ENCODE measurements at regions not wholly inside any gene's neighbourhood (a gene's known extent, or its start where the extent isn't known, plus 50 kb on each side); places are given as distances from the start of the nearest gene placed in this dataset.
"Not testable (repeated sequence)": the region's sequence is repeated elsewhere in the genome, so short reads cannot be mapped to it uniquely, and the experiment has no call there.

DNA sequence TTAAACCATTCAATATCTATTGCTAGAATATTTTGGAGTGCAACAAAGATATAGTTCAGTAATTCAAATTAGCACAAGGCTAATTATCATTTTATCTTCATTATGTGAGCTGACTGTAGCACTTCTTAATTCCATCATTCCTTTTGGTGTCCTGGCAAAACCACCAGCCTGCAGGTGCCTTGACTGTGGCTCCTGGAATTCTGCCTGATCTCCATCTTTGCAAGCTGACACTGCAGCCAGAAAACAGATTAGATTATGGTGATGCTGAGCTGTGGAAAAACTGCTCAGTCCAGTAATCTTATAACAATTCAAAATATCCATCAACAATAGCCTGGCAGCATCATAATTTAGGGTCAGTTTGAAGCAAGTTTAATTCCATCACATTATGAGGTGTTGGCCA is 919.5 kb downstream of the DTWD2 start:
- H3K36me3 ChIP-seq (ENCODE audit: control insufficient read depth, insufficient read depth, low read length) = no peaks in the 10 kb centered on the region
- TF ChIP-seq CTCF (IDR thresholded peaks at IDR 0.05; ENCODE audit: insufficient read depth, low read length, poor library complexity, severe bottlenecking) = no peak
- no peak for DNase-seq (ENCODE audit: low read depth)
- H3K4me3 ChIP-seq (ENCODE audit: low read depth, low read length) = no peak overlapping the region
- no peaks in the 10 kb centered on the region for H3K27me3 ChIP-seq (ENCODE audit: control insufficient read depth, insufficient read depth, low read length)

GRCh38 chr5:118063836-118064235 is 924.5 kb downstream of the DTWD2 start:
- H3K27me3 ChIP-seq (ENCODE audit: control insufficient read depth, insufficient read depth, low read length); H3K4me3 ChIP-seq (ENCODE audit: low read depth, low read length); H3K36me3 ChIP-seq (ENCODE audit: control insufficient read depth, insufficient read depth, low read length); DNase-seq (ENCODE audit: low read depth): not testable (repeated sequence)

- H3K36me3 ChIP-seq (ENCODE audit: control insufficient read depth, insufficient read depth, low read length) = no peaks in the 10 kb centered on the region
- peak; percentile 20 for TF ChIP-seq CTCF (IDR thresholded peaks at IDR 0.05; ENCODE audit: insufficient read depth, low read length, poor library complexity, severe bottlenecking)
- H3K4me3 ChIP-seq (ENCODE audit: low read depth, low read length) = no peak overlapping the region
- H3K27me3 ChIP-seq (ENCODE audit: control insufficient read depth, insufficient read depth, low read length) = no peaks in the 10 kb centered on the region
- DNase-seq (ENCODE audit: low read depth) = no peak
These were observed 927.5 kb downstream of the DTWD2 start for GRCh38 chr5:118060833-118061232.

DNA sequence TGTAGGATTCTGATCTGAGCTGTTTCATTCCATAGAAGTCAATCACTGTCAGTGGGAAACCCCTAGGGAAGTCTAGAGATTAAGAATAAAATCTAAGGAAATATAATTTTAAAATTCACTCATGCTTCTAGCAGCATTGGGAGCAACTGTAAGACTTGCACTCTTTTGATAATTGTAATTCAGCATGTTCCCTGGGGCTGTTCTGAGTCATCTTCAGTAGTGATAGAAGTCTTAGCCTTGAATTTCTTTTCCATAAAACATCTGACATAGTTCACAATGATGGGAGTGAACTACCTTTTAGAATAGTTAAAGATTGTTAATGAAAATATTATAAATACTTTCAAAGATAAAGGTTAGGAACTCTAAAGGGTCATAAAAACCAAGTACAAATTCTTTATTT is 935.8 kb downstream of the DTWD2 start:
- DNase-seq (ENCODE audit: low read depth) = no peak
- TF ChIP-seq CTCF (IDR thresholded peaks at IDR 0.05; ENCODE audit: insufficient read depth, low read length, poor library complexity, severe bottlenecking) = no peak

DNA sequence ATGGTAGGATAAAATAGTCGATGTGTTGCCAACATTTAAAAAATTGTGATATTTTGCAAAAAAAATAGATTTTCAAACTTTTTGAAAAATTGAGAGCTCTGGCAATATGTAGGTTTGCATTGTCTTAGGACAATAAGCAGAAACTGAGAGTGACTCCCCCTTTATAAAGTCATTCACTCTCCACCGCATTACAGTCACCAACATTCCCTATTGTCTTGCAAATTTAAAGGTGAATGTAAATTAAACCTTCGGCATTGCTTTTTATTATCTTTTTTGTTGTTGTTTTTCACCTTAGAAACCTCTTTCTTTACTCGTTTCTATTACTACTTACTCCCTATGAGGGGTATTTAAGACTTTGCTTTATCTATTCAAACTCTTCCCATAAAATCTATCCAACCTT is 944.2 kb downstream of the DTWD2 start:
- Histone ChIP-seq H3K4me3 (ENCODE audit: low read depth, low read length) (no peak overlapping the region), H3K36me3 (ENCODE audit: control insufficient read depth, insufficient read depth, low read length) (no peaks in the 10 kb centered on the region), H3K27me3 (ENCODE audit: control insufficient read depth, insufficient read depth, low read length) (no peaks in the 10 kb centered on the region)
- no peak for DNase-seq (ENCODE audit: low read depth)
- TF ChIP-seq CTCF (IDR thresholded peaks at IDR 0.05; ENCODE audit: insufficient read depth, low read length, poor library complexity, severe bottlenecking) = no peak

More for the DNA sequence above, 935.8 kb downstream of the DTWD2 start:
- Histone ChIP-seq H3K36me3 (ENCODE audit: control insufficient read depth, insufficient read depth, low read length) (no peaks in the 10 kb centered on the region), H3K27me3 (ENCODE audit: control insufficient read depth, insufficient read depth, low read length) (no peaks in the 10 kb centered on the region), H3K4me3 (ENCODE audit: low read depth, low read length) (no peak overlapping the region)

DNA sequence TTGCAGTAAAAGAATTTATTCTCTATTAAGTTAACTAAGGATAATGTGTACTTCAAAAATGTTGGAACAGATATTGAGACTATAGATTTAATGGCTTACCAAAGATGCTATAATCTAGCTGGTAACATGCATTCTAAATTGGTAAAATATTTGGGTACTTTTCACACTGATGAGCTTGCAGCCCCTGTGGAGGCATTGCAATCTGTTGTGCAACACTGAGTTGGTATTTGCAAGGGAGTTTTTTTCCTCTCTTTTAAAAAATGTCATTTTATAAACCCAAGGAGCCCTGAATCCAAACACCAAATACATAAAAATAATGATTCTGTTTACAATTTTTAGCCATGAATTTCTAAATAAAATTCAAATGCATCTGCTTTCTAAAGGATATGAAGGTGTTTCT is 944.8 kb downstream of the DTWD2 start:
- no peak for TF ChIP-seq CTCF (IDR thresholded peaks at IDR 0.05; ENCODE audit: insufficient read depth, low read length, poor library complexity, severe bottlenecking)
- DNase-seq (ENCODE audit: low read depth) = no peak
- no peaks in the 10 kb centered on the region for H3K27me3 ChIP-seq (ENCODE audit: control insufficient read depth, insufficient read depth, low read length)
- no peak overlapping the region for H3K4me3 ChIP-seq (ENCODE audit: low read depth, low read length)
- no peaks in the 10 kb centered on the region for H3K36me3 ChIP-seq (ENCODE audit: control insufficient read depth, insufficient read depth, low read length)

Data from kidney epithelial cell (primary cell).